LNCAP (cell line): ENCODE measurements at regions not wholly inside any gene's neighbourhood (a gene's known extent, or its start where the extent isn't known, plus 50 kb on each side); places are given as distances from the start of the nearest gene placed in this dataset.

ENCODE experiments used
- CTCF ChIP-seq: fragments of 450-650 bp; IDR thresholded peaks from 2 replicates; pipeline ENCODE4 v1.5.1; 2017; ENCODE audit warnings: mild to moderate bottlenecking

GRCh38 chr2:53378791-53379190, 388.8 kb upstream of the CHAC2 start:
- no peak for TF ChIP-seq CTCF

GRCh38 chr2:53373126-53373525, 394.5 kb upstream of the CHAC2 start:
- TF ChIP-seq CTCF: no peak

GRCh38 chr2:53366543-53366942, 401.1 kb upstream of the CHAC2 start:
- no peak for TF ChIP-seq CTCF

- TF ChIP-seq CTCF: no peak
These were observed 404.7 kb upstream of the CHAC2 start for GRCh38 chr2:53362934-53363333.

- no peak for TF ChIP-seq CTCF
These were observed 411.2 kb upstream of the CHAC2 start for GRCh38 chr2:53356291-53356905.

- TF ChIP-seq CTCF: no peak
These were observed 414.2 kb upstream of the CHAC2 start for GRCh38 chr2:53353135-53354114.

GRCh38 chr2:53347269-53347668, 420.3 kb upstream of the CHAC2 start:
- TF ChIP-seq CTCF: no peak
